ENCODE measurements at regions not wholly inside any gene's neighbourhood (a gene's known extent, or its start where the extent isn't known, plus 50 kb on each side); places are given as distances from the start of the nearest gene placed in this dataset.

GRCh38 chr4:177667687-177668086 lies 225.4 kb upstream of the AGA start:
- TF ChIP-seq CTCF (IDR thresholded peaks at IDR 0.05) = no peak
- TF ChIP-seq POLR2A (IDR thresholded peaks at IDR 0.05) = no peak
- no peak for TF ChIP-seq EP300 (IDR thresholded peaks at IDR 0.05)
- TF ChIP-seq POLR2AphosphoS5 (IDR thresholded peaks at IDR 0.05) = no peak
